ENCODE measurements at regions not wholly inside any gene's neighbourhood (a gene's known extent, or its start where the extent isn't known, plus 50 kb on each side); places are given as distances from the start of the nearest gene placed in this dataset.
A peak's percentile ranks its signal among the peaks of the same experiment; 100 is the strongest.

DNA sequence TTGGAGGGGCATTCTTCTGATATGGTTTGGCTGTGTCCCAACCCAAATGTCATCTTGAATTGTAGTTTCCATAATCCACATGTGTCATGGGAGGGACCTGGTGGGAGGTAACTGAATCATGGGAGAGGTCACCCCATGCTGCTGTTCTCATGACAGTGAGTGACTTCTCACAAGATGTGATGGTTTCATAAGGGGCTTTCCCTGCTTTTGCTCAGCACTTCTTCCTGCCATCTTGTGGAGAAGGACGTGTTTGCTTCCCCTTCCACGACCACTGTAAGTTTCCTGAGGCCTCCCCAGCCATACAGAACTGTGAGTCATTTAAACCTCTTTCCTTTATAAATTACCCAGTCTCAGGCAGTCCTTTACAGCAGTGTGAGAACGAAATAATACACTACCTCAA lies 382.4 kb downstream of the VRK1 start:
- DNase-seq (ENCODE audit: insufficient read length, low spot score) = no peak
- TF ChIP-seq, protein P1, sequence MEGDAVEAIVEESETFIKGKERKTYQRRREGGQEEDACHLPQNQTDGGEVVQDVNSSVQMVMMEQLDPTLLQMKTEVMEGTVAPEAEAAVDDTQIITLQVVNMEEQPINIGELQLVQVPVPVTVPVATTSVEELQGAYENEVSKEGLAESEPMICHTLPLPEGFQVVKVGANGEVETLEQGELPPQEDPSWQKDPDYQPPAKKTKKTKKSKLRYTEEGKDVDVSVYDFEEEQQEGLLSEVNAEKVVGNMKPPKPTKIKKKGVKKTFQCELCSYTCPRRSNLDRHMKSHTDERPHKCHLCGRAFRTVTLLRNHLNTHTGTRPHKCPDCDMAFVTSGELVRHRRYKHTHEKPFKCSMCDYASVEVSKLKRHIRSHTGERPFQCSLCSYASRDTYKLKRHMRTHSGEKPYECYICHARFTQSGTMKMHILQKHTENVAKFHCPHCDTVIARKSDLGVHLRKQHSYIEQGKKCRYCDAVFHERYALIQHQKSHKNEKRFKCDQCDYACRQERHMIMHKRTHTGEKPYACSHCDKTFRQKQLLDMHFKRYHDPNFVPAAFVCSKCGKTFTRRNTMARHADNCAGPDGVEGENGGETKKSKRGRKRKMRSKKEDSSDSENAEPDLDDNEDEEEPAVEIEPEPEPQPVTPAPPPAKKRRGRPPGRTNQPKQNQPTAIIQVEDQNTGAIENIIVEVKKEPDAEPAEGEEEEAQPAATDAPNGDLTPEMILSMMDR (IDR thresholded peaks at IDR 0.05; ENCODE audit: insufficient read depth, missing control alignments) = no peak
- no peak for FAIRE-seq

DNA sequence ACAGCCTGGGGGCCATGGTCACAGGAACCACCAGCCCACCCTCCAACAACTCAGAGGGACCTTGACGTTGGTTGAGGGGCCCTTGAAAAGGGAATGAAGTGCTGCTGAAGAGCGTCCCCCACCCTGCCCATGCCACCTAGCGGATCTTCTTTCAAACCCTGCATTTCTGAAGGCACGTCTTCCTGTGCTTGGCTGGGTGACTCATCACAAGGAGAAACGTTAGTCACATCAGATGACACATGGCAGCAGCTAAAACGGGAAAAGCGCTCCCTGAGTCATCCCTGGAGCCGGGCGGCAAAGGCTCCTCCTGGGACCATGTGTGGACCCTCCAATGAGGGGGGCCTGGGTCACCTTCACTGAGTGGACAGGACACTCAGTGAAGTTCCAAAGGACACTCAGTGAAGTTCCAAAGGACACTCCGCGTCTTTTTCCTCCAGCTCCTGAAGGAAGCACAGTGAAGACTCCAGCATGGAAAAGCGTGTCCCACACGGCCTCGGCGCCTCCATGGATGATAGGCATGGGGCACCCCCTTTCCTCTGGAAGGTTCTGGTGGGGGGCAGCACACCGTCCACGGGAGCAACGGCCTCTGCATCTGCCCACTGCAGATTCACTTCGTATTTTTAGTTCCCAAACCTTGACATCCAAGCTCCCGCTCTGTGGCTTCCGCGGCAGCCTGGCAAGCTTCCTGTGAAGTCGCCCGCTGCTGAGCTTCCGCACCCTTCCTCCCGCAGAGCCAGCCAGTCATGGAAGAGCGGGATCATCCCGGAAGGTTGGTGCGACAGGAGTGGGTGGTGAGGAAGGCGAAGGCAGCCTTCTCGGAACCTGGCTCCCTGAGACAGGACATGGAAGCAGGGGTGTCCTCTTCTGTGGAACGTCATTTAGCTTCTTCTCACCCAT lies 383.4 kb downstream of the VRK1 start:
- TF ChIP-seq, protein P1 (IDR thresholded peaks at IDR 0.05; ENCODE audit: insufficient read depth, missing control alignments) = no peak
- DNase-seq (ENCODE audit: insufficient read length, low spot score) (no peak), FAIRE-seq (no peak)

DNA sequence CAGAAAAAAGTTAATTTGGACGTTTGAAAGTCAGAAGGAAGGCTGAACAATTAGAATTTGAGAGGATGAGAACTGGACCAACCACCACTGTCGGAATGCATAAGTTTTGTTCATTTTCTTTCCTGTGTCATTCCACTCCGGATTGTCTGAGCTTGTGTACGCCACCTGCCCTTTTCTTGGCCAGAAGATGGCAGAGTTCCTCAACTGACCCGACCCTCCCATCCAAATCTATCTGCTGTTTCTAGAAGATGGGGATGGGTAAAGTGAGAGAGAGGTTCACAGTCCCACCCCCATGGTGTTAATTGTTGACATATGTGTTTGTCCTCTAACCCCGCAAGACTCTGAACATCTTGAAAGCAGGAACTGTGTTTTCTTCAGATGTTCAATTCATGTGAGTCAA lies 388.0 kb downstream of the VRK1 start:
- DNase-seq (ENCODE audit: insufficient read length, low spot score) = no peak
- TF ChIP-seq, protein P1 (IDR thresholded peaks at IDR 0.05; ENCODE audit: insufficient read depth, missing control alignments) = peak; percentile 44
- no peak for FAIRE-seq

DNA sequence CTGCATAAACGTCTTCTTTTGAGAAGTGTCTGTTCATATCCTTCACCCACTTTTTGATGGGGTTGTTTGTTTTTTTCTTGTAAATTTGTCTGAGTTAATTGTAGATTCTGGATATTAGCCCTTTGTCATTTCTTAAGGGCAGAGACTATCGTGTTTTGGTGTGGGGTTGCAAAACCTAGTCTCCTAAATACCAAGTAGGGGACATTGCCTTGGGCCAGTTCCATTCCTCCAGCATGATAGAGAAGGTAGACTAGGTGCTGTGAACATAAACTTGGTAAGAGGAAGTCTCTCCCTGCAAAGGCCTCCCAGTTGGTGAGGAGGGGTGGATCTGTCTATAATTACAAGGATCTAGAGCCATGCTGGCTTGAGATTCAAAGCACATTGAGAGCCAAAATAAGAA lies 390.7 kb downstream of the VRK1 start:
- FAIRE-seq = no peak
- no peak for DNase-seq (ENCODE audit: insufficient read length, low spot score)
- TF ChIP-seq, protein P1 (IDR thresholded peaks at IDR 0.05; ENCODE audit: insufficient read depth, missing control alignments) = no peak

DNA sequence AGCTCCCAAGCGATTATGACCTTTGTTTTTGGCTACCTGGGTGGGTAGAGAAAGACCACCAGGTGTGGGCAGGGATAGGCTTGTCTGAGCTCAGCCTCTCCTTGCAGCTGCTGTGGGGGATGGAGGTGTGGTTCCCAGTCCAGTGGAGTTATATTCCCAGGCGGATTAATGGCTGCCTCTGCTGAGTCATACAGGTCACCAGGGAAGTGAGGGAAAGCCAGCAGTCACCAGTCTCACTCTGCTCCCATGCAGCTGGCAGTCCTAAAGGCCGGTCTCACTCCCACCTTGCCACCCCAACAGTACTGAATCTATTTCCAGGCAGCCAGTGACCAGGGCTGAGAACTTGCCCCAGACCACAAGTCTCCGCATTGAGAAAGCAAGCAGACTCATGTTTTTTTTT lies 399.2 kb downstream of the VRK1 start:
- DNase-seq (ENCODE audit: insufficient read length, low spot score) (no peak), FAIRE-seq (no peak)
- TF ChIP-seq, protein P1 (IDR thresholded peaks at IDR 0.05; ENCODE audit: insufficient read depth, missing control alignments) = no peak

DNA sequence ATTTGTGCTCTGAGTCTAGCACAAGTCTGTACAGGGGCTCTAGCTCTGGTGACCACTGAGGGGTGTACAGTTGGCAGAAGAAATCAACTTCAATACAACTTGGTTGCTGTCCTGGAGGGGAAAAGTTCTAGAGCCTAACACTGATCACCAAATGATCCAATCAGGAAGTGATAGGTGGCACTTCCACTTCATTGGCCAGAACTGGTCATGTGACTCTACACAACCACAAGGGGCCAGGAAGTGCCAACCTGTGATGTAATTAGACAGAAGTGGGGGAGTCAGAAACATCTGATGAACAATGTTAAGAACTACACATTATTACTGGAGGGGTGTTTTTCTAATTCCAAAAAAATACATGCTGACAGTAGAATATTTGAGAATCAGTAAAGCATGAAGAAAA lies 401.6 kb downstream of the VRK1 start:
- FAIRE-seq = no peak
- TF ChIP-seq, protein P1 (IDR thresholded peaks at IDR 0.05; ENCODE audit: insufficient read depth, missing control alignments) = no peak
- DNase-seq (ENCODE audit: insufficient read length, low spot score) = no peak

DNA sequence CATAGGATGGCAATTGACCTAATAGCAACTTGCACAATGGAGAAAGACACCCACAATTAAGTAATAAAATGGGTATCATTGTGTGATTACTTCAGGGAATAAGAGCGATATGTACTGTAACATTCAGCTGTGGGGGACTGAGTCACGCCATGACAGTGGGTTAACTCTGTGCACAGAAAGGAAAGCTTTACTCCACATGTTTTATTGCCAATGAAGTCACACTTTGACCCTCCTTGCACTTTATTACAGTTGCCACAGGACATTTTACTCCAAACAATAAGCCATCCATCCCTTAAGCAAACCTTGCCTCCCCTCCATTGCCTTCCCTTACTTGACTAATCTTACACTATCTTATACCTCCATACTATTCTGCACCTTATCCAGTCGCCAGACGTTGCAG lies 403.1 kb downstream of the VRK1 start:
- TF ChIP-seq, protein P1 (IDR thresholded peaks at IDR 0.05; ENCODE audit: insufficient read depth, missing control alignments) = no peak
- DNase-seq (ENCODE audit: insufficient read length, low spot score) (no peak), FAIRE-seq (no peak)
